GM19395 (cell line): ENCODE measurements at regions not wholly inside any gene's neighbourhood (a gene's known extent, or its start where the extent isn't known, plus 50 kb on each side); places are given as distances from the start of the nearest gene placed in this dataset.

ENCODE experiments used
- ATAC-seq: cut with Tn5 transposase; IDR thresholded peaks from one replicate; pipeline ENCODE4 v1.9.1; 2021; ENCODE audit warnings: mild to moderate bottlenecking, moderate library complexity; ENCODE audit not compliant: unreplicated experiment

GRCh38 chr7:17120756-17121155, 177.7 kb upstream of the AHR start:
- ATAC-seq = no peak

- no peak for ATAC-seq
Measured at GRCh38 chr7:17121671-17122070, 176.8 kb upstream of the AHR start.

- peak; percentile 50 for ATAC-seq
Measured at GRCh38 chr7:17123020-17123419, 175.4 kb upstream of the AHR start.

DNA sequence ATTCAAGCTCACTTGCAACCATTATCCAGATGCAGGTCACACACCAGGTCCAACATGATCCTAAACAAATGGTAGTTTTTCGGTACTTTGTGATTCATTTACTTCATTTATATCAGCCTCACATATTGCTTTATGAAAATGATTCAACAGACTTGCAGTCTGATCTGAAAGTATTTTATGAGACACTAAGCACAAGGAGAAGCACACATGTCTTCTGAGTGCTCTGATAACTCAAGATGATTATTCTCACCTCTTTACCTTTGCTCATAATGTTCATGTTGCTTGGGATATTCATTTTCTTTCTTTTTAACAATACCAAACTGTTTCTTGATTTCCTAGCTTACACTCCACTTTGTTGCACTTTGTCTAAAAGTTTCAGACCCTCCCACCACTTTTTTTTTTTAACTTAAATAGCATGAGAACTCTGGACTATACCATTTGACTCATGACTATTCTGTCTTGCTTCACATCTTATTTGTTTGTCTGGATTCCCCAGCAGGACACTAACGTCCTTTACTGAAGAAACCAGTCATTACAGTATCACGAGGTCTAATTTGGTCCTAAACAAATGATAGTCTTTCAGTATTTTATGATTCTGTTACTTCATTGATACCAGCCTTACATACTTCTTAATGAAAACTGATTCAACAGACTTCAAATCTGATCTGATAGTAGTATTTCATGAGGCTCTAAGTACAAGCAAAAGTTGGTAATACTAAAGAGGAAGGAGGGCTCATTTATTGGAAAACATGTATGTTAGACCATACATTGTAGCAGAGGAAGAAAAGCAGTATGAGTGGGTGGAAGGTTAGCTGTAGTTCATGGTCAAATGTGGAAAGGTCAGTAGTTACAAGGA, 171.8 kb upstream of the AHR start:
- peak; percentile 80 for ATAC-seq

DNA sequence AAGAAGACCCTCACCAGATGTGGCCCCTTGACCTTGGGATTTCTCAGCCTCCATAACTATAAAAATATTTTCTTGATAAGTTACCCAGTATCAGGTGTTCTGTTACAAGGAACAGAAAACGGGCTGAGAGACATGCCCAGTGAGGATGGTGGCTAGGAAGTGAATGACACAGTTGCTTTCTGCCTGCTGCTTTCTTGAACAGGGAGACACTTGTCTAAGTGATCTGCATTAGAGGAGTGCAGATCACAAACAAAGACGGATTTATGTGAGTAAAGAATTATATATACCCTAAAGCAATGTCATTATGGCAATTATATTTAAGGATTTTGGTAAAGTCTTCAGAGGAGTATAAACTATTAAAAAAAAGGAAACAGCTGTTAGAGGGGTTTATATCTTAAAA, 169.2 kb upstream of the AHR start:
- no peak for ATAC-seq

DNA sequence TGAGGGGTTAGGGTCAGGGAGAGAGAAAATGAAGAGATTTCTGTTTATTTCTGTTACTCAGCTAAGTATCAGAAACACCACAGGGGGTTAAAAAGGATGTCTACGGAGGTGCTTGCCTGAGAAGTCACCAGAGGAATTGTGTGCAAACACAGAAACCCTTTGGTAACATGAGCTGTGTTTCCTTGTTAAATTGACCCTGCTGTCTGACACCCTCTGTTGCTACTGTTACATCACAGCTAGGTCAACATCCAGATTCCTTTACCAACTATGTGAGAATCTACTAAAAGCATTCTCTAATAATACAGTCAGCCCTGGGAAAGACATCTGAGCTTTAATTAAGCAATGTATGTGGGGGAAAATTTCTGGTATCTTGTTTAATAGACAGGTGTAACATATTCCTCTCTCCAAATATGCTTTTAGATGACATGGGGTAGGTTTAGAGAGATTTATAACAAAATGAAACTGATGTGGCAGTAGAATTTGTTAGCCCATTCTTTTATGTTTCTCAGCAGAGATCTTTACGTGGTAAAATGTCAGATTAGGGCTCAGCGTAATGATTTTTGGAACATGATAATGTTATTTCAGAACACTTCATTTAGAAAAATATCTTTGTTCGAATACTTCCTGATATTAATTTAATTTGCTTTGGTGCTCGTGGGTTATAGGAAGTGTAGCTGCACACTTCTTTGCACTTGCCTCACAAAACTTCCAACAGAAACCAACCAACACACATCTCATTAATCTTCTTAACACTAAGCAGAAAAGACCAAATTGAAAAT, 168.0 kb upstream of the AHR start:
- ATAC-seq = no peak

- no peak for ATAC-seq
Measured at GRCh38 chr7:17131060-17131345, 167.4 kb upstream of the AHR start.

DNA sequence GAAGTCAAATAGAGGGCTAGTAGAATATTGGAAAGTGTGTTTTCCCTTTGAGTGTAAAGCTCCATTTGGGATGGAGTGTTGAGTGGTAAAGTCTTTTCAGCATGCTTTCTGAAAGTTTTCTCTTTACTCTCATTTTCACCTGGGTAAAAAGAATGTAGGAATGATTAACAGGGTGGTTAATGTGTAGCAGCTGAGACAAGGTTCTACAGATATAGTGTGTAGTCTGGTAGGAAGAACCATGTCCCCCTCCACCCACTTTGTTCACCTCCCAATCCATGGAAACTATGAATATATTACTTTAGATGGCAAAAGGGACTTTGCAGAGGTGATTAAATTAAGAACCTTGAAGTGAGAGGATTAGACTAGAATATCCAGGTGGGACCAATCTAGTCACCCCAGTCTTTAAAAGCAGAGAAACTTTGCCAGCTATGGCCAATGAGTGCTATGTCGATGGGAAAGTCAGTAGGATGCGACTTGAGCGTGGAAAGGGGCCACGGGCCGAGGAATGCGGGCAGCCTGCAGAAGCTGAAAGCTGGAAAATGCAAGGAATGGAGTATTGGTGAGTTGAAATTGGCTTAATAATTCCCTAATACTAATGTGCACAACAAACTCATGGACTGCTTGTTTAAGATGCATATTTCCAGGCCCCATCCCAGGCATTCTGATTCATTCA, 166.3 kb upstream of the AHR start:
- ATAC-seq = peak; percentile 59

GRCh38 chr7:17132726-17133125, 165.7 kb upstream of the AHR start:
- ATAC-seq = no peak

DNA sequence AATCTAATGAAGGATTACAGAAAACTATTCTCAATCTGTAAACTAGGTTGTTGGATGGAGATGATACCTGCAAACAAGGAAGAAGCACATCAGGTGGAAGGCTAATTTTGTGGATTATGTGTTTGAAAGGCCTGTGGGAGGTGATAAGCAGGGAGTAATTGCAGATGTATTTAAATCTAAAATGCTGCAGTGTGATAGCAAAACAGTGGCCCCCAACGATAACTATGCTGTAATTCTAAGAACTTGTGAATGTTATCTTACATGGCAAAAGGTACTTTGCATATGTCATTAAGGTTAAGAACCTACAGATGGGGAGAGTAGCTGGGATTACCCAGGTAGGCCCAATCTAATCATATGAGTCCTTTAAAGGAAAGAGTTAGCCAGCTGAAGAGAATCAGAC, 164.5 kb upstream of the AHR start:
- ATAC-seq = no peak

DNA sequence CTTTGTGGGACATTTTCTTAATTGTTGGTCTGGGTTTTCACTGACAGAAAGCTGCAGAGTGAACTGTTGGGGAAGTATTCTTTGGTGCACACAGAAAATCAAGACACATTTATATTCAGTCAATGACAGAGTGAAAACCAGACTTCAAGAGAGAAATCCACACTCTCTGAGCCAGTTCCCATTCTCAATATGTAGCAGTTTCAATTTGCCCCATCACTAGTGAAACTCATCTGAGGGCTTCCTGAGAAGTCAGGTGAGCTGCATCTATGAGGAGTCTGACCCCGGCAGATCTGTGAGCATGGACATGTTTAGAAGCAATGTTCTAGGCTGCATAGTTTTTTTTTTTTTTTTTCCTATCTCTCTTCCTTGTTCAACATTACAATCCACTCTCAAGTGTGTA, 163.7 kb upstream of the AHR start:
- peak; percentile 91 for ATAC-seq

DNA sequence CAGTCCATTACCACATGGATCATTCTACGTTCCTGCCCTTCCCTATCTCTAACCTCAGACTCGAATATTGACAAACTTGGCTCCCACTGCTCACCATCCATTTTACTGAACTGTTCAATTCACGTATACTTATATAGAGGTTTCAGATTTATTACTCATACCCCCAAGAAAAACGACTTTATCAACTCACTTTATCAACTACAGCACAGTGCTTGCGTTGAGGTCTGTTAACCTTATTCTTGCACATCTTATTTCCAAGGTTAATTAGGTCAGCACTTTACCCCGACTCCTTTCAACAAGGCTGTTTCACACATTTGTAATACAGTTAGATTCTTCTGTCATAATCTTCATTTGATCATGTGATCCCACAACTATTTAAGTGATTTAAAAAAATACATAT, 162.3 kb upstream of the AHR start:
- no peak for ATAC-seq

DNA sequence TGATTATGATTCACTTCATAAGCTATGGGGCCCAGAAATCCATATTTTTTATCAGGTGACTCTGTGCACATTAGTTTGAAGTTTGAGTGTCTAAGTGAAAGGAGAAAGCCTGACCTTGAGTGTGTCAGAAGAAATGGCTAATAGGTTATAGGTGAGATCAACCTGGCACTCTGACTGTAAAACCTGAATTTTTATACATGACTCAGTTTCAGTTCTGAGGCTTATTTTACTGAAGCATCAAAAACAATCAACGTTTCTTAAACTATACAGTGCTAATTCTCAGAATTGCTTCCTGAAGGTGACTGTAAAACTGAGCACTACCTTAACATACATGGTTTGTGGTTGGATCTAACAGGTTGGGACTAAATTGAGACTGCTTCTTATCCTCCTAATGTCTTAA, 159.4 kb upstream of the AHR start:
- ATAC-seq = no peak

GRCh38 chr7:17140406-17140805, 158.0 kb upstream of the AHR start:
- ATAC-seq = no peak

GRCh38 chr7:17142831-17143541, 155.5 kb upstream of the AHR start:
- no peak for ATAC-seq

GRCh38 chr7:17144322-17144721, 154.1 kb upstream of the AHR start:
- no peak for ATAC-seq

- no peak for ATAC-seq
Measured at GRCh38 chr7:17146621-17147020, 151.8 kb upstream of the AHR start.

- ATAC-seq = no peak
Measured at GRCh38 chr7:17147409-17147808, 151.0 kb upstream of the AHR start.

- ATAC-seq = peak; percentile 75
Measured at GRCh38 chr7:17150018-17150417, 148.4 kb upstream of the AHR start.

DNA sequence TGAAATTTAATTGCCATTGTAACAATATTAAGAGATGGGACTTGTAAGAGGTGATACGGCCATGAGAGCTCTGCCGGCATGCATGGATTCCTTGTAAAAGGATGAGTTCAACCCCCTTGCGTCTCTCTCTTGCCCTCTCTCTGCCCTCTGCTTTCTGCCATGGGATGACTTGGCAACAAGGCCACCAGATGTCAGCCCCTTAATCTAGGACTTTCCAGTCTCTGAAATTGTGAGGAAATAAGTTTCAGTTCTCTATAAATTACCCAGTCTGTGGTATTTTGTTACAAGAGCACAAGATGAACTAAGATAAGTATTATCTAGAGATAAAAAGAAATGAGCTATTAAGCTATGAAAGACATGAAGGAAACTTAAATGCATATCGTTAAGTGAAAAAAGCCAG, 145.7 kb upstream of the AHR start:
- peak; percentile 54 for ATAC-seq

DNA sequence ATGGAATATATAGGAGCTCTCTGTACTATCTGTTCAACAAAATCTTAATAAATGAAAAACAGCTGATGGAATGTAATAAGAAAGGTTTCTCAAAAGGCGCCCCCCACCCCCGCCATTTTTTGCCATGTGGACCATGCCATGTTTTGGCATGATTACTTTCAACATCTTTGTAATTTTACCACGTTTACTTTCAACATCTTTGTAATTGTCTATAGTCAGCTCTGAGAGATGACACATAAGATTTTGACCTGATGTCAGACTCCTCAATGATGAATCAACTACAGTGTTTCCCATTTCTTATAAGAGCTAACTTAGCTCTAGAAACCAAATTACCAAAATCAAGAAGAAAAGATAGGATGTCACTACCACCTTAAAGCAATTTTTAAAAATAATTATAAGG, 144.9 kb upstream of the AHR start:
- no peak for ATAC-seq
